ENCODE measurements at regions not wholly inside any gene's neighbourhood (a gene's known extent, or its start where the extent isn't known, plus 50 kb on each side); places are given as distances from the start of the nearest gene placed in this dataset.

GRCh38 chr2:18703555-18703954 is 114.2 kb upstream of the NT5C1B start:
- H3K27ac Mint-ChIP-seq (ENCODE audit: unreplicated experiment), result no peak overlapping the region
- H3K4me3 Mint-ChIP-seq (ENCODE audit: low read depth, unreplicated experiment), result no peak overlapping the region
- no peaks in the 10 kb centered on the region for H3K36me3 Mint-ChIP-seq (ENCODE audit: insufficient read depth, unreplicated experiment)
- no peaks in the 10 kb centered on the region for H3K27me3 Mint-ChIP-seq (ENCODE audit: unreplicated experiment)
- BruUV-seq (replicated peaks), result no TSS peak
- TF ChIP-seq CTCF (IDR thresholded peaks at IDR 0.05; ENCODE audit: unreplicated experiment), result no peak
- DNase-seq, result no peak
- intact Hi-C loops (cut with micrococcal nuclease; ENCODE audit: unreplicated experiment), result no loop called here
- CTCF ChIA-PET, result no interaction called here
- H3K9me3 Mint-ChIP-seq (ENCODE audit: low read depth, unreplicated experiment), result peaks cover 8% of the 10 kb centered on the region
- H3K4me1 Mint-ChIP-seq (ENCODE audit: low read depth, unreplicated experiment), result no peaks in the 10 kb centered on the region

DNA sequence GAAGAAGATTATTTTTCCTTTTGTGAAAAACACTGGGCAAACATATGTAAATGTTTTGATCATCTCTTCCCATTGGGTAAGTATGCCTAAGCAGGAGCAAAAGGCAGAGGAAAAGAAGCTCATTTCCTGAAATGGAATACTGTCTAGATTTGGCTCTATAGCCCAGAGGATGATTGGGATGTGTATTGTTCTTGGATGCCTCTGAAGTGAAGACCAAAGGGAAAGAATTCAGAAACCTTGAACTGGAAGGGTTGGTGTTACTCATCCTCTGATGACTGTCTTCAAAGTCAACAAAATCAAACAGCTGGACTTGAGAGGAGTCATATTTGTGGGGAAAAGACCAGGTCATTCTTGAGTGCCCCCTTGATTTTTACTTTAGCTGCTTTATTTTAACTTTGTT is 112.6 kb upstream of the NT5C1B start:
- intact Hi-C loops (cut with micrococcal nuclease; ENCODE audit: unreplicated experiment), result no loop called here
- no peak for TF ChIP-seq CTCF (IDR thresholded peaks at IDR 0.05; ENCODE audit: unreplicated experiment)
- H3K36me3 Mint-ChIP-seq (ENCODE audit: insufficient read depth, unreplicated experiment), result no peaks in the 10 kb centered on the region
- no peak for DNase-seq
- H3K4me3 Mint-ChIP-seq (ENCODE audit: low read depth, unreplicated experiment), result no peak overlapping the region
- H3K27ac Mint-ChIP-seq (ENCODE audit: unreplicated experiment), result no peak overlapping the region
- CTCF ChIA-PET, result interaction anchor here (0.6 kb wide), 1 partner anchor 1520 kb away, joined by 3 read pairs; no protein-coding TSS in a partner anchor
- H3K27me3 Mint-ChIP-seq (ENCODE audit: unreplicated experiment), result no peaks in the 10 kb centered on the region
- H3K9me3 Mint-ChIP-seq (ENCODE audit: low read depth, unreplicated experiment), result peaks cover 9% of the 10 kb centered on the region
- no peaks in the 10 kb centered on the region for H3K4me1 Mint-ChIP-seq (ENCODE audit: low read depth, unreplicated experiment)
- BruUV-seq (replicated peaks), result no TSS peak

GRCh38 chr2:18701546-18701945 is 112.2 kb upstream of the NT5C1B start:
- Mint-ChIP-seq H3K27ac (ENCODE audit: unreplicated experiment) (no peak overlapping the region), H3K36me3 (ENCODE audit: insufficient read depth, unreplicated experiment) (no peaks in the 10 kb centered on the region), H3K4me1 (ENCODE audit: low read depth, unreplicated experiment) (no peaks in the 10 kb centered on the region), H3K27me3 (ENCODE audit: unreplicated experiment) (no peaks in the 10 kb centered on the region), H3K4me3 (ENCODE audit: low read depth, unreplicated experiment) (no peak overlapping the region), H3K9me3 (ENCODE audit: low read depth, unreplicated experiment) (peaks cover 12% of the 10 kb centered on the region)
- CTCF ChIA-PET, result no interaction called here
- TF ChIP-seq CTCF (IDR thresholded peaks at IDR 0.05; ENCODE audit: unreplicated experiment), result no peak
- BruUV-seq (replicated peaks), result no TSS peak
- DNase-seq, result no peak
- intact Hi-C loops (cut with micrococcal nuclease; ENCODE audit: unreplicated experiment), result no loop called here

DNA sequence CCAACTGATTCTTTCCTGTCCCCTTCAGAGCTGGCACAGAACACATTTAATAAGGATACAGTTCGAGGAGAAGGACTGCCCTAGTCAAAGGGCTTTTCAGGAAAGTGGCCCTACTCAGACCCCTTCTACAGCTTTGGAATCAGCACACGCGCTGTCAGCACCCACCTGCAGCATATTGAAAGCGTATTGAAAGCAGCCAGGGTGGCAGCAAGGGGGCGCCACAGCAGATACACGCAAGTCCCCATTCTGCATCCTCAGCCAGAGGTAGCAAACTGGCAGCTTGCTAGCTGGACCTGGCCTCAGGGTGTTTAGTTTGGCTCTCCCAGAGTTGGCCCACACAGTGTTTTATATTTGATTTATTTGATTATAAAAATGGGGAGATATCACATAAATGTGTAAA is 101.0 kb upstream of the NT5C1B start:
- CTCF ChIA-PET, result no interaction called here
- H3K27me3 Mint-ChIP-seq (ENCODE audit: unreplicated experiment), result no peaks in the 10 kb centered on the region
- DNase-seq, result no peak
- BruUV-seq (replicated peaks), result no TSS peak
- no peaks in the 10 kb centered on the region for H3K4me1 Mint-ChIP-seq (ENCODE audit: low read depth, unreplicated experiment)
- intact Hi-C loops (cut with micrococcal nuclease; ENCODE audit: unreplicated experiment), result no loop called here
- TF ChIP-seq CTCF (IDR thresholded peaks at IDR 0.05; ENCODE audit: unreplicated experiment), result no peak
- H3K9me3 Mint-ChIP-seq (ENCODE audit: low read depth, unreplicated experiment), result peaks cover 4% of the 10 kb centered on the region
- no peak overlapping the region for H3K27ac Mint-ChIP-seq (ENCODE audit: unreplicated experiment)
- H3K36me3 Mint-ChIP-seq (ENCODE audit: insufficient read depth, unreplicated experiment), result no peaks in the 10 kb centered on the region
- no peak overlapping the region for H3K4me3 Mint-ChIP-seq (ENCODE audit: low read depth, unreplicated experiment)

Data from Calu3 (cell line).